Stimulated activated CD4-positive, alpha-beta T cell treated with anti-CD3 and anti-CD28 coated beads, Interleukin-2, amount 100 ng/mL, for 24 hours (primary cell): ENCODE measurements at regions not wholly inside any gene's neighbourhood (a gene's known extent, or its start where the extent isn't known, plus 50 kb on each side); places are given as distances from the start of the nearest gene placed in this dataset.

ENCODE experiments used
- DNase-seq, 2 donors: peaks; one replicate each; pipeline ENCODE4 v3.0.0-alpha.2; 2020

- DNase-seq, result no peak
Measured at GRCh38 chr1:221072214-221072613, 193.0 kb downstream of the HLX start.

GRCh38 chr1:221074332-221074731 lies 195.1 kb downstream of the HLX start:
- no peak for DNase-seq

- DNase-seq, result no peak
Measured at GRCh38 chr1:221075911-221076310, 196.7 kb downstream of the HLX start.

- no peak for DNase-seq
Measured at GRCh38 chr1:221076391-221076811, 197.2 kb downstream of the HLX start.

GRCh38 chr1:221078260-221078965 lies 199.2 kb downstream of the HLX start:
- no peak for DNase-seq

- DNase-seq, result no peak
Measured at GRCh38 chr1:221083902-221084301, 204.7 kb downstream of the HLX start.

- no peak for DNase-seq
Measured at GRCh38 chr1:221084681-221085080, 205.4 kb downstream of the HLX start.

GRCh38 chr1:221085701-221086375 lies 206.6 kb downstream of the HLX start:
- DNase-seq, result no peak

GRCh38 chr1:221087919-221088318 lies 208.7 kb downstream of the HLX start:
- no peak for DNase-seq

GRCh38 chr1:221089273-221089672 lies 210.0 kb downstream of the HLX start:
- no peak for DNase-seq

- DNase-seq, result no peak
Measured at GRCh38 chr1:221089803-221090202, 210.6 kb downstream of the HLX start.

- DNase-seq, result no peak
Measured at GRCh38 chr1:221093903-221094791, 214.9 kb downstream of the HLX start.

GRCh38 chr1:221097479-221098281 lies 218.4 kb downstream of the HLX start:
- no peak for DNase-seq

GRCh38 chr1:221098471-221099405 lies 219.5 kb downstream of the HLX start:
- DNase-seq, result no peak

- no peak for DNase-seq
Measured at GRCh38 chr1:221099747-221100595, 220.7 kb downstream of the HLX start.

- no peak for DNase-seq
Measured at GRCh38 chr1:221100611-221101010, 221.4 kb downstream of the HLX start.

GRCh38 chr1:221101807-221102605 lies 222.8 kb downstream of the HLX start:
- no peak for DNase-seq

- no peak for DNase-seq
Measured at GRCh38 chr1:221104596-221104995, 225.4 kb downstream of the HLX start.

GRCh38 chr1:221105578-221105977 lies 226.3 kb downstream of the HLX start:
- DNase-seq, result no peak

- no peak for DNase-seq
Measured at GRCh38 chr1:221106616-221107015, 227.4 kb downstream of the HLX start.
